HG03575 (cell line): ENCODE measurements at regions not wholly inside any gene's neighbourhood (a gene's known extent, or its start where the extent isn't known, plus 50 kb on each side); places are given as distances from the start of the nearest gene placed in this dataset.
"Not testable (repeated sequence)": the region's sequence is repeated elsewhere in the genome, so short reads cannot be mapped to it uniquely, and the experiment has no call there.

Experiments
- ATAC-seq: cut with Tn5 transposase; IDR thresholded peaks from one replicate; pipeline ENCODE4 v1.9.1; 2021; ENCODE audit not compliant: unreplicated experiment, insufficient number of reproducible peaks, low FRiP score; ENCODE audit errors: extremely low read depth

DNA sequence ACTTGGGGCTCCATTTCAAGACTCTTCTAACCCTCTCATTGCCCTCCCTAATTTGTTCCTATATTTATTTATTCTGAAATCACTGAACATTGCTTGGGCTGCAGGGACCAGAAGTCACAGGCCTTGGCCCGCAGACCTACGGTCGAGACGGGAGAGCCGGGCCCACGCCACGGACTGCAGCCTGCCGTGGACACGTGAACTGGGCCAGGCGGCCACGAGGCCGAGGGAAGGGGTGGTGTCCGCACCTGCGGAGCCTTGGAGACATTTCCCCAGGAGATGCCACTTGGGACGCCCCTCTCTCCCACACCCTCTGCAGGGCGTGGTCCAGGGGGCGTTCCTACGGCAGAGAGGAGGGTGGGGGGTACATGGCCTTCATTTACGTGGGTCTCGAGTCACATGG, 463.9 kb downstream of the ICE1 start:
- no peak for ATAC-seq

DNA sequence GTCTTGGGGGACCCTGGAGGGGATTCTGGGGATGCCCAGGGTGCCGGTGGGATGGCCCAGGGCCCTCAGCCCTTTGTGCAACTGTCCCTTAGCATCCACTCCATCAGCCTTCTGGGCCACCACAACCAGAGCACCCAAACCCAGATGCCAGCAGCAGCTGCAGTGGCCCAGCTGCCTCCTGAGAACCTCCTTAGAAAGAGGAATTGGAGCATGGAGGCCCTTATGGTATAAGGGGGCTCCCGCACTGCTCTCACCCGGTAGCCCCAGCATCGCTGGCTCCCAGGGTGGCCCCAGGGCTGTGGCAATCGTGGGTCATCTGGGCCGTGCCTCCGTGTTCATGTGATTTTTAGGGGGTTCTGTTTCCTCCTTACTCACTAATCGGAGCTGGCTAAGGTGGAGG, 463.3 kb downstream of the ICE1 start:
- ATAC-seq: no peak

GRCh38 chr5:5884593-5884992, 462.1 kb downstream of the ICE1 start:
- ATAC-seq: no peak

- no peak for ATAC-seq
Observed at GRCh38 chr5:5883562-5883961, 461.1 kb downstream of the ICE1 start.

DNA sequence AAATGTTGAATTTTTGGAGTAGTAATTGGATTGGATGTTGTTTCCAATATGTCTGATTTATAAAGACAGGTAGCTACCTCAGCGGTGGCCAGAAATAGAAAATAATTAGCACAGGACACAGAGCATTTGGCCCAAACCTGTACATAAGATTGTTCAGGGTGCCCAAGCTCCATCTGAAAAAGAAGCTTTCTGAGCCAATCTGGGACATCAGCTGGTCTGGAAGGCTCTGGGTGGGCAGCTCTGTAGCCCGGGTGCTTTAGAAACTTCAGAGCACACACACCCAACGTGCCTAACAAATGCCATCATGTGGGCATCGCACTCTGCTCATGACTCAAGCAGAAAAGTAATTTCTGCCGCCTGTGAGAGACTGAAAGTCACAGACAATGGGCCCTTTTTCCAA, 460.7 kb downstream of the ICE1 start:
- no peak for ATAC-seq

GRCh38 chr5:5882706-5883105, 460.2 kb downstream of the ICE1 start:
- no peak for ATAC-seq

DNA sequence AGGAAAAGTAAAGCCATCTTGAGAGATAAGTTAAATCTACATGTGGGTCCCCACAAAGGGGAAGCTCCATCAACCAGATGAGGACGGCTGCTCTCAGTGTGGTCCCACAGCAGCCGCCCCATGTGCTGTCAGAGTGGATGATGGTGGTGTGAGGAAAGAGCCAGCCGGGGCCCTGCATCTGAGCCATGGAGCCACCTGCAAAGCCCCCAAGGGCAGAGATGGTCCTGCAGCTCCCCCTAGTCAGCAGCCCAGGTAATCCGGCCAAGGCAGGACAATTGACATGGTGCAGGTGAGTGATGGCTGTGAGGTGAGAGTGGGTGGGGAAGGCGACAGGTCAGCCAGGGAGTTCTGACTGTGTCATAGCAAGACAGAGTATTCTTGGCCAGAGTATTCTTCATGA, 458.8 kb downstream of the ICE1 start:
- ATAC-seq: no peak

GRCh38 chr5:5880077-5880763, 457.7 kb downstream of the ICE1 start:
- ATAC-seq: no peak

GRCh38 chr5:5857396-5857795, 434.9 kb downstream of the ICE1 start:
- no peak for ATAC-seq

- no peak for ATAC-seq
Observed at GRCh38 chr5:5854087-5854486, 431.6 kb downstream of the ICE1 start.

GRCh38 chr5:5838493-5838892, 416.0 kb downstream of the ICE1 start:
- no peak for ATAC-seq

DNA sequence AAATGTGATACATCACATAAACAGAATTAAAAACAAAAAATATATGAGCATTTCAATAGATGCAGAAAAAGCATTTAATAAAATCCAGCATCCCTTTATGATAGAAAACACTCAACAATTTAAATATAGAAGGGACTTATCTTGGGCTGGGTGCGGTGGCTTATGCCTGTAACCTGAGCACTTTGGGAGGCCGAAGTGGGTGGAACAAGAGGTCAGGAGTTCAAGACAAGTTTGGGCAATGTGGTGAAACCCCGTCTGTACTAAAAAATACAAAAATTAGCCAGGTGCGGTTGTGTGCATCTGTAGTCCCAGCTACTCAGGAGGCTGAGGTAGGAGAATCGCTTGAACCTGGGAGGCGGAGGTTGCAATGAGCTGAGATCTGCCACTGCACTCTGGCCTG, 409.1 kb downstream of the ICE1 start:
- ATAC-seq: not testable (repeated sequence)

- no peak for ATAC-seq
Observed at GRCh38 chr5:5828619-5829018, 406.1 kb downstream of the ICE1 start.

DNA sequence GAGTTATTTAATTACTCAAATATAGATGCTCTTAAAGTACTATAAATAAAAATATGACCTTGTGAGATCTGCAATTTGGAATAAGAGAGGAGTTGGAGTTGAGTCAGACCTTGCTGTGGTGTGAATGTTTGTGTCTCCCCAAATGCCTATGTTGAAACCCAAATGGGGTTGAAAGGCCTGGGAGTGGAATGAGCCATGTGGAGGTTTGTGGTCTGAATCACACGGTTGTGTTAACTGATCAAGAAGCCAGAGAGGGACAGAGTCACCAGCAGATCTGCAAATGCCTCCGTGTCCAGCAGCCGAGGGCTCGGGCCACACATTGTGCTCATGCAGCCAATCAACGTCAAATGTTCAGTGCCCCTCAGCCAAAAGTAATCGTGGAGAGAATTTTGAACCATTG, 404.4 kb downstream of the ICE1 start:
- ATAC-seq: no peak

- ATAC-seq: no peak
Observed at GRCh38 chr5:5822729-5823257, 400.3 kb downstream of the ICE1 start.

- ATAC-seq: no peak
Observed at GRCh38 chr5:5816960-5817359, 394.5 kb downstream of the ICE1 start.

- no peak for ATAC-seq
Observed at GRCh38 chr5:5813441-5813840, 391.0 kb downstream of the ICE1 start.

DNA sequence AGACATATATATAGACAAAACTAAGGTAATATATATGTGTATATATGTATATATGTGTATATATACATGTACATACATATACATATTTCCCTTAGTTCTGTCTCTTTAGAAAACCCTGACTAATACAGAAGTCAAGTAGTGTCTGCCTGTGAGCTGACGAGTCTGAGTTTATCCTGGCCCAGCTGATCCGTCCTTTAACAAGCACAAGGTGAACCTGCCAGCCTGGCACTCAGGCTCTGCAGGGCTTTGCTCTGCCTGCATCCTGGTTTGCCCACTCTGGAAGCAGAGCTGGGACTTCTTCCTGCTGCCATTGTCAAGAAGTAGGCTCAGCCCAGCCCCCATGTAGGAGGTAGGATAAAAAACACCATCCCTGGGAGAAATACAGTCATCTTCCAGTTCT, 388.0 kb downstream of the ICE1 start:
- no peak for ATAC-seq

- no peak for ATAC-seq
Observed at GRCh38 chr5:5805916-5806315, 383.4 kb downstream of the ICE1 start.

DNA sequence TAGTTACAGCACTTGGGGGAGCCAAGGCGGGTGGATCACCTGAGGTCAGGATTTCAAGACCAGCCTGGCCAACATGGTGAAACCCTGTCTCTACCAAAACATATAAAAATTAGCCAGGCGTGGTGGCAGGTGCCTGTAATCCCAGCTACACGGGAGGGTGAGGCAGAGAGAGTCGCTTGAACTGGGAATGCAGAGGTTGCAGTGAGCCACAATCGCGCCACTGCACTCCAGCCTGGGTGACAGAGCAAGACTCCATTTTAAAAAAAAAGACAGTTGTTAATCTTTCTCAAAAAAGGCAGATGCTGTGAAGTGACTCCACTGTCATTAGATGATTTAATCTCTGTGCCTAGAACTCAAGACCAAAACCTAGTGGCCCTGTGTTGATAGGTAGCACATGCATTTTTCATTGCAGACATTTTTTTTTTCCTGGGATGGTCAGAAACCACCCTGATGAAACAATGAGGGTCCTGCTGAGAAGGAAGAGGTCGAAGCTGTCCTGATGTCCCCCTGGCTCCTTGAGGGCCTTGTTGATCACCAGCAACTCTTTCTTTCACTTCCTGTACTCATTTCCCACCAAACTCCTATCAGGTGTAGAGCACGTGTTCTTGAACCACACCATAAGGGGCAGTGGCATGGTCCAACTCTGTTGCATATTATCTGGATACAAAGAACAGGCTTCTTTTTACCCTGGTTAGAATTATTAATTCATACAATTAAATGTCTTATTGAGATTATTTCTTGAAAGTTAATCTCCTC, 382.2 kb downstream of the ICE1 start:
- no peak for ATAC-seq
